HepG2 (cell line): ENCODE measurements at regions not wholly inside any gene's neighbourhood (a gene's known extent, or its start where the extent isn't known, plus 50 kb on each side); places are given as distances from the start of the nearest gene placed in this dataset.
A peak's percentile ranks its signal among the peaks of the same experiment; 100 is the strongest.

Source experiments
- ATAC-seq: fragments of 200-7000 bp; cut with Tn5 transposase; 3 replicates; pipeline ENCODE4 v1.9.1; 2020; ENCODE audit warnings: mild to moderate bottlenecking, moderate library complexity
- BruUV-seq: library from RNA; stranded (reverse); fragments of 400-500 nt; replicated peaks from 2 replicates; lab custom pipeline; 2021; lab: Mats Ljungman, UMichigan
- CTCF ChIA-PET: fragments of 300-600 bp; formaldehyde crosslinking; extraction: SDS; loops from one replicate; lab custom pipeline; 2021; ENCODE audit warnings: low total read pairs, inconsistent platforms, low intra/inter-chr PET ratio; lab: Yijun Ruan, JAX
- POLR2A ChIA-PET: fragments of 350-600 bp; sonication (Branson Sonifier 250); formaldehyde crosslinking; loops from one replicate; lab custom pipeline; 2020; ENCODE audit warnings: antibody characterized with exemption, inconsistent platforms; lab: Yijun Ruan, JAX
- DNase-seq: peaks from one replicate; pipeline ENCODE4 v3.0.0-alpha.2; 2015; ENCODE audit warnings: low spot score
- FAIRE-seq: peaks from 3 replicates; lab custom pipeline; 2011; peaks lifted over from hg19 to GRCh38; lab: Jason Lieb, UNC
- H2AFZ ChIP-seq: one replicate; pipeline ENCODE4 v1.6.1; 2011; ENCODE audit warnings: low read length, inconsistent platforms
- H3K27ac ChIP-seq: fragments of 300-600 bp; 3 replicates; pipeline ENCODE4 v1.8.0; 2011; ENCODE audit warnings: mixed run types, mild to moderate bottlenecking, mixed read lengths, low read length, inconsistent platforms; ENCODE audit not compliant: insufficient read depth; ENCODE audit errors: extremely low read length
- H3K27me3 ChIP-seq, 2 experiments: fragments of 200-600 bp in 1 of 2; 2 replicates in 1 of 2; 3 replicates in 1 of 2; pipeline versions ENCODE4 v1.6.0 to v1.8.0; 2011; ENCODE audit warnings: low read length in 2 of 2, mild to moderate bottlenecking in 2 of 2, moderate library complexity in 2 of 2, inconsistent platforms in 1 of 2; ENCODE audit not compliant: insufficient read depth in 2 of 2, control insufficient read depth in 1 of 2
- H3K36me3 ChIP-seq, 2 experiments: fragments of 200-600 bp in 1 of 2; replicated peaks in 1 of 2; 2 replicates in 1 of 2; 3 replicates in 1 of 2; pipeline versions ENCODE4 v1.5.1 to v1.8.0; 2011; ENCODE audit warnings: low read length in 2 of 2, inconsistent platforms in 1 of 2; ENCODE audit not compliant: insufficient read depth in 2 of 2, control insufficient read depth in 1 of 2
- H3K4me1 ChIP-seq: 2 replicates; pipeline ENCODE4 v1.5.1; 2012; ENCODE audit warnings: low read length, inconsistent platforms; ENCODE audit not compliant: insufficient read depth
- H3K4me2 ChIP-seq: 2 replicates; pipeline ENCODE4 v1.6.0; 2011; ENCODE audit warnings: low read depth, low read length, inconsistent platforms
- H3K4me3 ChIP-seq, 3 experiments: fragments of 200-600 bp in 1 of 3; sonication (generic), shearing (Covaris generic) in 1 of 3; replicated peaks in 1 of 3; 2 replicates each; pipeline ENCODE4 v1.5.1; 2011 to 2016; ENCODE audit warnings: low read length in 3 of 3, inconsistent platforms in 2 of 3, low read depth in 2 of 3, mild to moderate bottlenecking in 2 of 3, control low read depth in 1 of 3, mixed read lengths in 1 of 3; ENCODE audit not compliant: insufficient read depth in 1 of 3
- H3K79me2 ChIP-seq: one replicate; pipeline ENCODE4 v1.6.1; 2011; ENCODE audit warnings: low read length, inconsistent platforms; ENCODE audit not compliant: insufficient read depth
- H3K9ac ChIP-seq: 2 replicates; pipeline ENCODE4 v1.6.0; 2011; ENCODE audit warnings: mild to moderate bottlenecking, low read depth, low read length, inconsistent platforms; ENCODE audit not compliant: insufficient read depth
- H3K9me3 ChIP-seq: 2 replicates; pipeline ENCODE4 v1.5.1; 2012; ENCODE audit warnings: mild to moderate bottlenecking, low read length
- H4K20me1 ChIP-seq: 2 replicates; pipeline ENCODE4 v1.6.0; 2011; ENCODE audit warnings: inconsistent platforms, mild to moderate bottlenecking, low read length, moderate library complexity; ENCODE audit not compliant: insufficient read depth
- CREB3 ChIP-seq: sonication (generic); formaldehyde crosslinking; IDR thresholded peaks from 2 replicates; pipeline ENCODE4 v1.5.0; 2020; ENCODE audit warnings: missing genetic modification reagents
- KAT7 ChIP-seq: IDR thresholded peaks from 2 replicates; pipeline ENCODE4 v1.6.1; 2018; ENCODE audit warnings: borderline replicate concordance, missing compliant biosample characterization
- NFIB ChIP-seq: sonication (generic); formaldehyde crosslinking; IDR thresholded peaks from 2 replicates; pipeline ENCODE4 v1.9.0; 2021; ENCODE audit warnings: missing genetic modification reagents, mild to moderate bottlenecking, borderline replicate concordance
- PHF21A ChIP-seq: sonication (generic); formaldehyde crosslinking; IDR thresholded peaks from 2 replicates; pipeline ENCODE4 v1.5.0; 2020; ENCODE audit warnings: mild to moderate bottlenecking, missing genetic modification reagents
- RAD21 ChIP-seq: fragments of 450-650 bp; formaldehyde crosslinking; IDR thresholded peaks from 2 replicates; pipeline ENCODE4 v1.5.0; 2020; ENCODE audit warnings: mild to moderate bottlenecking
- RERE ChIP-seq: IDR thresholded peaks from 2 replicates; pipeline ENCODE4 v1.6.1; 2016; ENCODE audit warnings: low read depth, missing genetic modification reagents, missing compliant biosample characterization
- ZNF276 ChIP-seq: sonication (generic); formaldehyde crosslinking; IDR thresholded peaks from 2 replicates; pipeline ENCODE4 v1.4.0; 2020; ENCODE audit warnings: mild to moderate bottlenecking, low read depth, missing genetic modification reagents
- ZNF563 ChIP-seq: sonication (generic); formaldehyde crosslinking; IDR thresholded peaks from 2 replicates; pipeline ENCODE4 v1.8.0; 2022; ENCODE audit warnings: mild to moderate bottlenecking, moderate library complexity, missing genetic modification reagents
- ZNF737 ChIP-seq: sonication (generic); formaldehyde crosslinking; IDR thresholded peaks from 2 replicates; pipeline ENCODE4 v1.5.0; 2020; ENCODE audit warnings: missing genetic modification reagents, mild to moderate bottlenecking, borderline replicate concordance
- WGBS: methylation state at CpG from one replicate; pipeline ENCODE4 v1.1.6; 2017; ENCODE audit warnings: low lambda C conversion rate; 5-methylcytosine and 5-hydroxymethylcytosine counted together
- in situ Hi-C: cut with HindIII; loops from 2 replicates; pipeline ENCODE4 v1.10.0; 2017; ENCODE audit warnings: low pct_unique_long_range_greater_than_20kb; ENCODE audit not compliant: extremely low pct_ligation_motif_present
- intact Hi-C: fragments of 100-400 bp; cut with micrococcal nuclease; formaldehyde crosslinking; loops from one replicate; pipeline ENCODE4 v1.10.0; 2022; ENCODE audit not compliant: unreplicated experiment
- TF ChIP-seq, protein P1 (sequence below): sonication (generic); formaldehyde crosslinking; IDR thresholded peaks from 2 replicates; pipeline ENCODE4 v1.5.0; 2020; ENCODE audit warnings: mild to moderate bottlenecking, missing genetic modification reagents, moderate library complexity

GRCh38 chr2:157971702-157972101, 95.6 kb upstream of the ACVR1 start (continued):
- no peak for TF ChIP-seq ZNF276
- TF ChIP-seq, all 625 proteins: peak for 0

DNA sequence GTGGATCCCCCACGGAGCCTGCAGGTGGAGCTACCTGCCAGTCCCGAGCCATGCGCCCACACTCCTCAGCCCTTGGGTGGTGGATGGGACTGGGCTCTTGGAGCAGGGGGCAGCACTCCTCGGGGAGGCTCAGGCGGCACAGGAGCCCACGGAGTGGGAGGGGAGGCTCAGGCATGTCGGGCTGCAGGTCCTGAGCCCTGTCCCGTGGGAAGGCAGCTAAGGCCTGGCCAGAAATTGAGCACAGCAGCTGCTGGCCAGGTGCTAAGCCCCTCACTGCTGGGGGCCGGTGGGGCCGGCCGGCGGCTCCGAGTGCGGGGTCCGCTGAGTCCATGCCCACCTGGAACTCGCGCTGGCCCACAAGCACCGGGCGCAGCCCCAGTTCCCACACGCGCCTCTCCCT, 91.7 kb upstream of the ACVR1 start:
- H3K4me2 ChIP-seq = no peak overlapping the region
- no peak overlapping the region for H2AFZ ChIP-seq
- POLR2A ChIA-PET = no interaction called here
- H3K27ac ChIP-seq = no peak overlapping the region
- FAIRE-seq (no peak), ATAC-seq (peak; percentile 56; the same call in 2 of the 3 replicates)
- H3K9ac ChIP-seq = no peak overlapping the region
- H3K36me3 ChIP-seq = no peaks in the 10 kb centered on the region
- intact Hi-C loops = no loop called here
- no peaks in the 10 kb centered on the region for H4K20me1 ChIP-seq
- H3K79me2 ChIP-seq = no peaks in the 10 kb centered on the region
- in situ Hi-C loops = no loop called here
- WGBS = 59% methylated on average over 8 of the region's 21 CpGs
- H3K9me3 ChIP-seq = no peaks in the 10 kb centered on the region
- TF ChIP-seq NFIB (no peak), ZNF563 (CRISPR knock-in tag) (no peak), CREB3 (CRISPR knock-in tag) (no peak), ZNF737 (CRISPR knock-in tag) (no peak), RERE (no peak), RAD21 (CRISPR knock-in tag) (no peak), PHF21A (CRISPR knock-in tag) (no peak), KAT7 (CRISPR knock-in tag) (no peak)
- TF ChIP-seq, protein P1, sequence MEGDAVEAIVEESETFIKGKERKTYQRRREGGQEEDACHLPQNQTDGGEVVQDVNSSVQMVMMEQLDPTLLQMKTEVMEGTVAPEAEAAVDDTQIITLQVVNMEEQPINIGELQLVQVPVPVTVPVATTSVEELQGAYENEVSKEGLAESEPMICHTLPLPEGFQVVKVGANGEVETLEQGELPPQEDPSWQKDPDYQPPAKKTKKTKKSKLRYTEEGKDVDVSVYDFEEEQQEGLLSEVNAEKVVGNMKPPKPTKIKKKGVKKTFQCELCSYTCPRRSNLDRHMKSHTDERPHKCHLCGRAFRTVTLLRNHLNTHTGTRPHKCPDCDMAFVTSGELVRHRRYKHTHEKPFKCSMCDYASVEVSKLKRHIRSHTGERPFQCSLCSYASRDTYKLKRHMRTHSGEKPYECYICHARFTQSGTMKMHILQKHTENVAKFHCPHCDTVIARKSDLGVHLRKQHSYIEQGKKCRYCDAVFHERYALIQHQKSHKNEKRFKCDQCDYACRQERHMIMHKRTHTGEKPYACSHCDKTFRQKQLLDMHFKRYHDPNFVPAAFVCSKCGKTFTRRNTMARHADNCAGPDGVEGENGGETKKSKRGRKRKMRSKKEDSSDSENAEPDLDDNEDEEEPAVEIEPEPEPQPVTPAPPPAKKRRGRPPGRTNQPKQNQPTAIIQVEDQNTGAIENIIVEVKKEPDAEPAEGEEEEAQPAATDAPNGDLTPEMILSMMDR (CRISPR knock-in tag) = 0 out of 2 replicates have a peak, but pooled peaks have one; percentile 15
- TF ChIP-seq, all 625 proteins: peak for 1
- no TSS peak for BruUV-seq
- CTCF ChIA-PET = no interaction called here
- Histone ChIP-seq H3K4me1 (no peaks in the 10 kb centered on the region), H3K4me3 (no peak overlapping the region), H3K27me3 (no peaks in the 10 kb centered on the region)
- no peak for DNase-seq
